Pancreas (tissue), 10 donors: ENCODE measurements at regions not wholly inside any gene's neighbourhood (a gene's known extent, or its start where the extent isn't known, plus 50 kb on each side); places are given as distances from the start of the nearest gene placed in this dataset.

Experiments
- ATAC-seq, 4 donors: fragments of 200-7000 bp; cut with Tn5 transposase; one replicate each; pipeline versions ENCODE4 v1.8.0 to v1.9.1; 2020; ENCODE audit warnings: mild to moderate bottlenecking in 4 of 4, moderate library complexity in 4 of 4
- DNase-seq, 6 donors: peaks; one replicate each; pipeline ENCODE4 v3.0.0-alpha.2; 2020
- FAIRE-seq: peaks from 2 replicates; lab custom pipeline; 2012; peaks lifted over from hg19 to GRCh38; lab: Jason Lieb, UNC
- H3K27ac ChIP-seq, 4 donors: fragments of 200-600 bp; sonication (generic); 1 replicate in 3 of 4; 2 replicates in 1 of 4; pipeline versions ENCODE4 v1.5.0 to v1.8.0; 2020
- H3K27me3 ChIP-seq, 4 donors: fragments of 200-600 bp; one replicate each; pipeline ENCODE4 v1.8.0; 2021
- H3K36me3 ChIP-seq, 3 donors: fragments of 200-600 bp; sonication (generic) in 1 of 3; one replicate each; pipeline versions ENCODE4 v1.5.0 to v1.8.0; 2020 to 2021
- H3K4me1 ChIP-seq, 3 donors: fragments of 200-600 bp; one replicate each; pipeline ENCODE4 v1.8.0; 2021
- H3K4me3 ChIP-seq, 4 donors: fragments of 200-600 bp; sonication (generic) in 2 of 4; one replicate each; pipeline versions ENCODE4 v1.5.0 to v1.8.0; 2020 to 2021
- H3K9me3 ChIP-seq, 4 donors: fragments of 200-600 bp; one replicate each; pipeline ENCODE4 v1.8.0; 2021
- CTCF ChIP-seq, 4 donors: fragments of 200-600 bp; sonication (generic) in 3 of 4; IDR thresholded peaks; one replicate each; pipeline versions ENCODE4 v1.5.0 to v1.8.0; 2021; ENCODE audit warnings: antibody characterized with exemption in 4 of 4
- WGBS, 2 donors: extraction: QIAGEN DNeasy Blood & Tissue Kit; methylation state at CpG; one replicate each; pipeline ENCODE4 v1.1.7; 2013; 5-methylcytosine and 5-hydroxymethylcytosine counted together
- intact Hi-C, 3 donors: fragments of 100-400 bp; cut with DNase I; formaldehyde crosslinking; loops; one replicate each; pipeline versions ENCODE4 v1.11.1 to v1.14.2; 2022
- donor health status: healthy with polysubstance abuse.
- donor health status: DM: no; HTN: no; CAD: no; lungs with moderate emphysema.
- donor health status: DM: no; HTN: no; CAD: no.
- donor health status: control.
- donor health status: control.
- donor health status: Bipolar disorder and iron deficiency.
- donor health status: DM: yes; HTN: yes; CAD: no.
- donor health status: DM: no; HTN: no; CAD: no.
- donor health status: DM: no; HTN: no; CAD: no.
- donor health status: DM: yes; HTN: yes; CAD: no.

GRCh38 chr15:46354443-46354842 is 719.6 kb downstream of the SQOR start:
- Histone ChIP-seq H3K9me3 (no peaks in the 10 kb centered on the region), H3K27me3 (no peaks in the 10 kb centered on the region), H3K4me1 (no peaks in the 10 kb centered on the region), H3K36me3 (no peaks in the 10 kb centered on the region), H3K4me3 (no peak overlapping the region), H3K27ac (no peak overlapping the region)
- FAIRE-seq (no peak), DNase-seq (no peak), ATAC-seq (no peak)
- TF ChIP-seq CTCF (IDR thresholded peaks at IDR 0.05), result no peak
- 77 to 92% methylated on average over 3 of the region's 3 CpGs for WGBS, 2 donors
- intact Hi-C loops, result no loop called here

- intact Hi-C loops, result no loop called here
- DNase-seq, result no peak
Observed at GRCh38 chr15:46365572-46365971, 730.7 kb downstream of the SQOR start.

GRCh38 chr15:46366360-46367007 is 731.7 kb downstream of the SQOR start:
- intact Hi-C loops, result no loop called here
- H3K36me3 ChIP-seq, result no peaks in the 10 kb centered on the region
- no peaks in the 10 kb centered on the region for H3K27me3 ChIP-seq
- no peak overlapping the region for H3K27ac ChIP-seq
- DNase-seq (no peak), FAIRE-seq (peak; percentile 20), ATAC-seq (peak in 1 of 4 donors; percentile 19)
- no peaks in the 10 kb centered on the region for H3K9me3 ChIP-seq
- no peaks in the 10 kb centered on the region for H3K4me1 ChIP-seq
- no peak overlapping the region for H3K4me3 ChIP-seq
- no peak for TF ChIP-seq CTCF (IDR thresholded peaks at IDR 0.05)
- WGBS, 2 donors, result 51 to 73% methylated on average over 2 of the region's 2 CpGs

More at GRCh38 chr15:46365572-46365971, 730.7 kb downstream of the SQOR start:
- H3K4me1 ChIP-seq, result no peaks in the 10 kb centered on the region
- ATAC-seq (peak in 2 of 4 donors; percentile 26 to 43), FAIRE-seq (no peak)
- 63 to 76% methylated on average over 6 of the region's 6 CpGs for WGBS, 2 donors
- H3K36me3 ChIP-seq, result no peaks in the 10 kb centered on the region
- H3K4me3 ChIP-seq, result no peak overlapping the region
- H3K9me3 ChIP-seq, result no peaks in the 10 kb centered on the region
- no peak overlapping the region for H3K27ac ChIP-seq
- no peaks in the 10 kb centered on the region for H3K27me3 ChIP-seq
- TF ChIP-seq CTCF (IDR thresholded peaks at IDR 0.05), result no peak

- Histone ChIP-seq H3K36me3 (no peaks in the 10 kb centered on the region), H3K4me3 (no peak overlapping the region), H3K9me3 (no peaks in the 10 kb centered on the region), H3K4me1 (no peaks in the 10 kb centered on the region), H3K27ac (no peak overlapping the region), H3K27me3 (no peaks in the 10 kb centered on the region)
- no peak for DNase-seq
- no peak for TF ChIP-seq CTCF (IDR thresholded peaks at IDR 0.05)
- FAIRE-seq, result no peak
- intact Hi-C loops, result no loop called here
- 60 to 67% methylated on average over 3 of the region's 3 CpGs for WGBS, 2 donors
- no peak for ATAC-seq
Observed at GRCh38 chr15:46383978-46384377, 749.1 kb downstream of the SQOR start.

- Histone ChIP-seq H3K36me3 (no peaks in the 10 kb centered on the region), H3K4me3 (no peak overlapping the region), H3K4me1 (no peaks in the 10 kb centered on the region), H3K27me3 (no peaks in the 10 kb centered on the region), H3K9me3 (no peaks in the 10 kb centered on the region), H3K27ac (no peak overlapping the region)
- FAIRE-seq, result no peak
- no peak for TF ChIP-seq CTCF (IDR thresholded peaks at IDR 0.05)
- ATAC-seq, result no peak
- intact Hi-C loops, result no loop called here
- WGBS, 2 donors, result 64 to 68% methylated on average over 1 of the region's 1 CpG
- no peak for DNase-seq
Observed at GRCh38 chr15:46386356-46386755, 751.5 kb downstream of the SQOR start.
